ENCODE measurements at regions not wholly inside any gene's neighbourhood (a gene's known extent, or its start where the extent isn't known, plus 50 kb on each side); places are given as distances from the start of the nearest gene placed in this dataset.

GRCh38 chr1:172973424-172973823, 77.3 kb downstream of the TNFSF18 start:
- DNase-seq = no peak
- H2AK5ac ChIP-seq (ENCODE audit: low read depth, low read length) = peak overlapping the region; percentile 67; the same call in 1 of the 2 replicates

More at GRCh38 chr1:172973424-172973823, 77.3 kb downstream of the TNFSF18 start:
- Histone ChIP-seq H3K4me2 (ENCODE audit: low read depth, low read length) (no peak overlapping the region), H3K4me1 (ENCODE audit: control insufficient read depth, insufficient read depth, low read length) (peaks cover 21% of the 10 kb centered on the region), H2AFZ (replicated peaks; ENCODE audit: low read length, poor library complexity) (peak overlapping the region; percentile 33), H2BK5ac (ENCODE audit: low read depth, low read length, poor library complexity, severe bottlenecking) (no peak overlapping the region), H2BK20ac (ENCODE audit: low read depth, low read length) (peak overlapping the region; percentile 83), H4K91ac (ENCODE audit: insufficient read depth, low read depth, low read length) (peak overlapping the region; percentile 33; the same call in 1 of the 2 replicates), H4K20me1 (ENCODE audit: insufficient read depth, low read length) (no peaks in the 10 kb centered on the region), H3K9ac (ENCODE audit: low read depth, low read length) (no peak overlapping the region), H3K4me3 (ENCODE audit: insufficient read depth, low read depth, low read length) (no peak overlapping the region), H3K14ac (replicated peaks; ENCODE audit: low read depth, low read length) (peak overlapping the region; percentile 60; the same call in 1 of the 2 replicates), H3K56ac (ENCODE audit: extremely low read depth, insufficient read depth, low read length) (no peak overlapping the region), H3K36me3 (ENCODE audit: control insufficient read depth, insufficient read depth, low read length) (no peaks in the 10 kb centered on the region), H4K8ac (ENCODE audit: low read depth in 2 of 2, low read length in 2 of 2) (peak overlapping the region in 1 of 2 experiments; percentile 53; a peak in 1 of 4 replicates), H3K79me1 (ENCODE audit: low read depth in 1 of 2, low read length in 2 of 2) (no peaks in the 10 kb centered on the region), H2AK9ac (replicated peaks; ENCODE audit: low read depth, low read length, poor library complexity) (no peak overlapping the region), H3K9me3 (ENCODE audit: control insufficient read depth, insufficient read depth, low read length) (no peaks in the 10 kb centered on the region), H3K23ac (ENCODE audit: low read depth, low read length) (no peak overlapping the region), H2BK120ac (ENCODE audit: low read depth, low read length) (peak overlapping the region; percentile 81), H3K4ac (ENCODE audit: low read depth, low read length) (peak overlapping the region; percentile 83), H4K5ac (ENCODE audit: low read depth, low read length) (peak overlapping the region; percentile 45; the same call in 1 of the 2 replicates), H3K18ac (ENCODE audit: low read depth, low read length) (peak overlapping the region; percentile 72), H3K9me1 (ENCODE audit: insufficient read depth, low read length) (peaks cover 5% of the 10 kb centered on the region), H2BK15ac (ENCODE audit: low read depth, low read length) (peak overlapping the region; percentile 87; the same call in 1 of the 3 replicates), H3K27ac (ENCODE audit: insufficient read depth, low read length) (no peak overlapping the region), H3K27me3 (ENCODE audit: control insufficient read depth, insufficient read depth, low read length) (no peaks in the 10 kb centered on the region)
- no peak for ATAC-seq (ENCODE audit: low read depth)
- in situ Hi-C loops (cut with MboI; ENCODE audit: low sequenced_read_pairs) (no loop called here), intact Hi-C loops (cut with micrococcal nuclease) (no loop called here), dilution Hi-C loops (cut with HindIII; ENCODE audit: low sequenced_read_pairs, unreplicated experiment) (no loop called here)
- POLR2A ChIA-PET (ENCODE audit: unreplicated experiment) = no interaction called here
- WGBS, 2 experiments (ENCODE audit: extremely low coverage in 2 of 2, insufficient read length in 1 of 2) = no CpG with 5 or more reads among the region's 4 CpGs
- no TSS peak for BruUV-seq (replicated peaks)
- TF ChIP-seq POLR2A (IDR thresholded peaks at IDR 0.05; ENCODE audit: low read depth, low read length) = no peak
- CTCF ChIA-PET = interaction anchor here (0.9 kb wide), 1 partner anchor 18 kb away, joined by 4 read pairs; no protein-coding TSS in a partner anchor

Data from IMR-90 (cell line).